Hindlimb muscle (tissue), 1 donor: ENCODE measurements at regions not wholly inside any gene's neighbourhood (a gene's known extent, or its start where the extent isn't known, plus 50 kb on each side); places are given as distances from the start of the nearest gene placed in this dataset.

ENCODE experiments used
- DNase-seq: peaks from one replicate; pipeline ENCODE4 v3.0.0-alpha.2; 2013

DNA sequence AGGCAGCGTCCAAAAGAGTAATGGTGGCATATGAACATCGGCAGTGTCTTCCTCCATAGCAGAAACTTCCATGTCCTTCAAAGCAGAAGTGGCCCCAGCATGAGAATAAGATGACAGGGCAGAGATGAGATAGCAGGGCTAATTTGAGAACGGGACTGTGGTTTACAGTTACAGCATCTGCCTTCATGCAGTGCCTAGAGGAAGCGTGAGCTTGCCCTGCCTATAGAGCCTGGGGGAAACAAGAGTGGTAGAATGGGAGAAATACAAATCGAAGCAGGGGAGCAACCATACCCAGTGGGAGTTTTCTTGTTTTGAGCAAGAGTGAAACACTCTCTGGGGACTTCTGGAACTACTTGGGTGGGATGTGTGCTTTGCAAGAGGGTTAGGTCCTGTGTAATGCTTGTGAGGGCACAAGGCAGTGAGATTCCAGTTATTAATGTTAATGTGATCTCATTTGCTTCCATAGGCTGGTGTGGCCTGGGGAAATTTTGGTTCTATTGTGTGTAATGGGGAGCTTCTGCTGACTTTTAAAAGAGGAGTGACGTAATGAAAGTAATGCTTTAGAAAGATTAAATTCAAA, 616.9 kb downstream of the ZIC1 start:
- no peak for DNase-seq

- DNase-seq = no peak
Measured at GRCh38 chr3:148030975-148031374, 621.8 kb downstream of the ZIC1 start.

DNA sequence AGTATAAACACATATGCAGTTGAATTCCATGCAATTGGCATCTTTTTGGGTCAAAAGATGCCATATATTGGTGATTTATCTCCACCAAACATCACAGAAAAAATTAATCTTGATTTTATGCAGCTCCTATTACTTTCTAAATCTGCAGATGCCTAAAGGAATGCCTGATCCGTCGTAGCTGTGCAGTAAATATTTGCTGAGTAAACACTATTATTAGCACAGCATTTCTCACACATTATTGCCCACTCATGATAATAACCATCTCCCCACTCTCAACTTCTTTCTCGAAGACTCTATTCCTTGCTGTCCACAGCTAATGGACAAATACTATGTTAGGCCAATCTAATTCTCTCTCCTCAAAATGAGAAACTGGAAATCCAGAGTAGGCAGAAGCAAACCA, 625.2 kb downstream of the ZIC1 start:
- no peak for DNase-seq

GRCh38 chr3:148036331-148036876, 627.2 kb downstream of the ZIC1 start:
- no peak for DNase-seq

DNA sequence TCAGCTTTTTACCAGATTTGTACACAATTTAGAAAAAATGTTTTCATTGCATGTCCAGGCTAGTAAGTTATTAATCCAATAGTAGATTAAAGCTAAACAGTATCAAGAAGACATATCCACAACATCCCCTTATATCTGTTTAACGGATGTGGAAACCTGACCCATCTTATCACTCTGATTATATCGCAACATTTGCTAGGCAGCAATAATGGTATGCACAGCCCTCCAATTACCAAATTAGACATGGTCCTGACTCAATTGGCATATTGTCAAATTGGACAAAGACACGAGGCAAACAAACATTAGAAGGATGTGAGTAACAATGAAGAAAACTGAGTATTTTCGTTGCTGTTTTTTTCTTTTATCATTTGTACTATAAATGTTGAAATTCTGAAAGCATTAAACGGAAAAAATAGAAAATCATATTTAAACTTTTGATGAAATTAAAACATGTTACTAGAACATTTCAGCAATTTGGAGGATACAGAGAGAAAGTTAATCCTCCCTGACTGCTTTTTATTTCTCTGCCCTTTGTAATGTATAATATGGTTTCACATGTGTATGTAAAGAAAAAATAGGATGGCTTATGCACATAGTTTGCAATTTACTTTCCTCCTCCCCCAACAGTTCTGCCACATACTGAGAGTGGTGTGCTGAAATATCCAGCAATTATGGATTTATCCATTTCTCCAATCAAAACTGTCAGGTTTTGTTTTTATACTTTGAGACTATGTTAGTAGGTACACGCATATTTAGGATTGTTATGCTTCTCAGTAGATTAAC, 633.7 kb downstream of the ZIC1 start:
- no peak for DNase-seq

GRCh38 chr3:148044151-148044550, 635.0 kb downstream of the ZIC1 start:
- DNase-seq = peak; percentile 3

DNA sequence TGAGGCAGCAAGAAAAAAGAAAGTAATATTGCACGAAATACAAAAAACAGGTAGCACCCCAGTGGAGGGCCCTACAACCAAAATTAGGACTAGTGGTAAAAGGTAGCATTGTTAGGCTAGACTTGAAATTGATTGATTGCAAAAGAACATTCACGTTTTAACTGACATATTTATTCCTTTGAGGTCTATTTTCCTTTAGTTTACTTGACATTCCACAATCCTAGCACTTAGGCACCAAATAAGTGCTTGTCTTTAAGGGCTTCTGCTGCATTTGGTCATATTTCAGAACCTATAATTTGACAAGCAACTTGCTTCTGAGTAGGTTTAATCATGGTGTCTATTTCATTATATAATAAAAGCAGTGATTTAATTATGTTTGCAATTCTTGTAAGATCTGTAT, 642.7 kb upstream of the AGTR1 start:
- no peak for DNase-seq

- DNase-seq = no peak
Measured at GRCh38 chr3:148062590-148062989, 635.1 kb upstream of the AGTR1 start.

GRCh38 chr3:148066802-148067201, 630.9 kb upstream of the AGTR1 start:
- no peak for DNase-seq

GRCh38 chr3:148068466-148068865, 629.2 kb upstream of the AGTR1 start:
- DNase-seq = no peak

- DNase-seq = no peak
Measured at GRCh38 chr3:148070041-148070440, 627.7 kb upstream of the AGTR1 start.

- no peak for DNase-seq
Measured at GRCh38 chr3:148073721-148074456, 623.8 kb upstream of the AGTR1 start.

- no peak for DNase-seq
Measured at GRCh38 chr3:148074946-148075345, 622.8 kb upstream of the AGTR1 start.

- DNase-seq = peak; percentile 45
Measured at GRCh38 chr3:148075771-148076716, 621.7 kb upstream of the AGTR1 start.

DNA sequence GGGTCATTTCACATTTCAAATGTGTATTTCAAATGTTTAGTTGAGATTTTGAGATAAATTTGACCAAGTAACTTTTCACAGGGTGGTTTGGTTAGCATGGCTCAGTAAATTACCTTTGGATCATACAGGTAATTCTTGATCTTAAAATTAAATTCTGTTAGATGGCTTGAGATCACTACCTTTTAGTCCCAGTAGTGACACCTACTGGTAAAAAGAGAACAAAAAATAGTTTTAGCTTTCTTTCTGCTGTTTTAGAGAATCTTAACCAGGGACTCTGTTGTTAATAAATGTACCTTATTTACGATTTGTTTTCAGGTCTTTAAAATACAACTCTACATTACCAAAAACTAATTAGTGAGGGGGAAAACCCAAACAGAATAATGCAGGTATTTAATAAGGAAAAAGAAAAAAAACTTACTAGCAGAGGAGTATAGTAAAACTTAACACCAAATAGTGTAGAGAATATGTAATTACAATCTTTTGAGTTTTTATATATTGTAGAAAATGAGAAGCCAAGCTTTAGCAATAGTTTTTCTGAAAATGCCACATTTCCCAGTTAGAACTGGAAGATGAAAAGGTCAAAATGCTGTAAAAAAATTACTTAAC, 620.3 kb upstream of the AGTR1 start:
- DNase-seq = no peak

DNA sequence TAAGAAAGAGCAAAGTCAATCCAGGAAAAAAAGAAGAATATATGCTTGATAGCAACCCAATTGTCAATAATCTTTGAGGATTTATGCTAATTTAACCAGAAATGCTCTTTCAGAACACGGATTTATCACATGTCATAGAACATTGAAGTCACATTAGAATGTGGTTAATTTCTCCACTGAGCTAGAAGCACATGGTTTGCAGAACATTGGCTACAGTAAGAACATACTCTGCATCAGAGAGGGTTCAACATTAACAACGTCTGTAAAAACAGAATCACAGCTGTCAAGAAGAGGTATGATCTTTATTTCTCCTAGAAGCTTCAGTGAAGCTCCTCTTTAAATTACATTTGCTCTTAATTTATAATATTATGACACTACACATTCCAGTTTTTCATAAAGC, 619.7 kb upstream of the AGTR1 start:
- no peak for DNase-seq

DNA sequence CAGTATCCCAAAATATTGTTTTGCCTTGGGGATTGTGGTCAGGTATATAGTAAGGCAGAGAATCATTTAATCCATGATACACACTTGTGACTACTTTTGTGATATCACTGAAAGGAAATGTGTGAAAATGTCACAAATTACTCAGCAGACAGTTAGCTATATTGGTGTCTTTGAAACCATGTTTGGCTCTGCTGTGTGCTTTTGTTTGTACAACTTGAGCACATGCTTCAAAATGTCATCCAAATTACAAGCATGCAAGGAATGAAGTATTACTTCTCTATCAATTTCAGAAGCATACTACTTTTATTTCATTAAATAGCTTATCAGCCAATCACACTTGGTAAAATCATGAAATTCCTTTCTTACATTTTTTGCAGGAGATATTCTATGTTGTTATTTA, 619.0 kb upstream of the AGTR1 start:
- DNase-seq = no peak

DNA sequence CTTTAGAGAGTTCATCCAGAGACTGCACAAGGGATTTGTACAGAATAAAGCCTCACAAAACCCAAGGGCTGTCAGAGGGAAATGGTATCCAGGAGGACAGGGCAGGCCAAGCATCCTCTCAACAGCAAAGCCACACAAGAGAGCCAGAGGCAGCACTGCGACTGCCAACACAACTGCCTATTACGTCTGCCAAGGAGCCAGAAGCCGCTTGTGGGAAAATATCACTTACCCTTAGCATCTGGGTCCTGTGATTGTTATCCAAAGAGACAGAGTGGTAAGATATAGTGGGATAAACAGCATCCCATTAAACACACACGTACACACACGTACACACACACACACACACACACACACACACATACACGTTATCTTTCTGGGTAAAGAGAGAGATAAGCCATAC, 618.3 kb upstream of the AGTR1 start:
- no peak for DNase-seq

- no peak for DNase-seq
Measured at GRCh38 chr3:148081926-148082325, 615.8 kb upstream of the AGTR1 start.

DNA sequence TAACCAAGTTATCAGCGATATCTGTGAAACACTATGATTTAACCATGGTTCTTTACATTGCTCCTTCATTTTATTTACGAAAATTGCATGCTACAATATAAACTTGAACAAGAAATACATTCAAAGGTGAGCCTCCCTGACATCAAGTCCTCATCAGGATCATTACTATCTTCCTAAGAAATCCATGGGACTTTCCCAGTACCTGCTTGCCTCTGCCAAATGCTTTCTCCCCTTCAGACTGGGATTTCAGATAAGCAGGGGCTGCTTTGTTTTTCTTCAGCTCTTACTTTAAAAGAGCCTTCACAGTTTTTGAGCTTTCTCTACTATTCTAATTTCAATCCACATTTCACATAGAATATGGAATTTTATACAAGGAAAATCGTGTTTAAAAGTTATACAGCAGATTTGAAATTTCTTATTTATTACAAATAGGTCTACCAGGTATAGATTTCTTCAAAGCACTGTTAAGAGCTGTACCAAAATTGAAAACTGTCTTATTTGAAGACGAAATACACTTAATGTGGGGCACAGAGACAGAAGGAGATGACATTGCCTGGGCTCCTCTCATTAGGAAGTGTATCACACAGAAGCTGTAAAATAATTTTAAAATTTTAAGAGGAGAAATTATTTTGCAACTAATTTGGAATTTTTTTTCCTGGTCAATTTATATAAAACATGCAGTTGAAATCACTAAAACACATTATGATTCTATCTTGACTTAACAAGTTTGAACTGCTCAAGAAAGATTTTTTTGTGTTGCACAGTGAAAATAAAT, 615.0 kb upstream of the AGTR1 start:
- DNase-seq = no peak

- DNase-seq = no peak
Measured at GRCh38 chr3:148083526-148084182, 614.0 kb upstream of the AGTR1 start.
